Ishikawa (cell line): ENCODE measurements at regions not wholly inside any gene's neighbourhood (a gene's known extent, or its start where the extent isn't known, plus 50 kb on each side); places are given as distances from the start of the nearest gene placed in this dataset.

Experiments
- CEBPB ChIP-seq: IDR thresholded peaks from 2 replicates; pipeline ENCODE4 v1.6.1; 2012
- CREB1 ChIP-seq: IDR thresholded peaks from 2 replicates; pipeline ENCODE4 v1.6.1; 2012; ENCODE audit warnings: low read depth
- EGR1 ChIP-seq: IDR thresholded peaks from 2 replicates; pipeline ENCODE4 v1.6.1; 2012
- EP300 ChIP-seq: IDR thresholded peaks from 2 replicates; pipeline ENCODE4 v1.6.1; 2012; ENCODE audit warnings: borderline replicate concordance
- FOXM1 ChIP-seq: IDR thresholded peaks from 2 replicates; pipeline ENCODE4 v1.6.1; 2012; ENCODE audit warnings: low read depth, borderline replicate concordance
- MAX ChIP-seq: IDR thresholded peaks from 2 replicates; pipeline ENCODE4 v1.6.1; 2012
- NFIC ChIP-seq: IDR thresholded peaks from 2 replicates; pipeline ENCODE4 v1.6.1; 2012
- RAD21 ChIP-seq: IDR thresholded peaks from 2 replicates; pipeline ENCODE4 v1.6.1; 2012; ENCODE audit warnings: low read depth
- TAF1 ChIP-seq: IDR thresholded peaks from 2 replicates; pipeline ENCODE4 v1.6.1; 2012; ENCODE audit warnings: low read depth, mild to moderate bottlenecking
- TCF12 ChIP-seq: IDR thresholded peaks from 2 replicates; pipeline ENCODE4 v1.6.1; 2012; ENCODE audit warnings: low read depth
- TEAD4 ChIP-seq: IDR thresholded peaks from 2 replicates; pipeline ENCODE4 v1.6.1; 2012
- USF1 ChIP-seq: IDR thresholded peaks from 2 replicates; pipeline ENCODE4 v1.6.1; 2012
- YY1 ChIP-seq: IDR thresholded peaks from 2 replicates; pipeline ENCODE4 v1.6.1; 2012; ENCODE audit warnings: low read depth
- ZBTB7A ChIP-seq: IDR thresholded peaks from 2 replicates; pipeline ENCODE4 v1.6.1; 2012; ENCODE audit warnings: low read depth
- TF ChIP-seq, protein P1 (sequence below): IDR thresholded peaks from 2 replicates; pipeline ENCODE4 v1.6.1; 2012; ENCODE audit warnings: low read depth, mild to moderate bottlenecking

DNA sequence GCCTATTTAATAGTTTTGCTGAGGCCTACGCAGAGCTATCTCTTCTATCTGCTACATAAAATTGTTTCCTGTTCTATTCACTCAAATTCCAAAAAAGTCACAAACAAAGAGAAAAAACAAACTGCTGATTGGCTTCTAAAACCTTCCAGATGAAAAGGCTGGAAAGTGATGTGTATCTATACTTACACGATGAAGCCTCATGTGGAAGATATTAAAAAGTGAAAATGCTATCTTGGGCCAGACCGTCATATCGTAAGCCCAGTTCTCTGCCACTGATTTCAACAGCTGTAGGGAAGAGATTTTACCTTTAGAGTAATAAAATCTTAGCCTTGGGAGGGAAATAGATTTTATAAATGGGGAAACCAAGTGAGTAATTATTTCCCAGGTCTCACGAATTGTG is 394.8 kb downstream of the KIF20B start:
- no peak for TF ChIP-seq FOXM1
- no peak for TF ChIP-seq EGR1
- no peak for TF ChIP-seq TCF12
- TF ChIP-seq NFIC, result no peak
- TF ChIP-seq CEBPB, result no peak
- no peak for TF ChIP-seq USF1
- TF ChIP-seq TAF1, result no peak
- TF ChIP-seq YY1, result no peak
- no peak for TF ChIP-seq TEAD4
- no peak for TF ChIP-seq MAX
- no peak for TF ChIP-seq RAD21
- no peak for TF ChIP-seq CREB1

GRCh38 chr10:90111671-90112070 is 410.3 kb downstream of the KIF20B start:
- no peak for TF ChIP-seq CREB1
- no peak for TF ChIP-seq EP300
- TF ChIP-seq USF1, result no peak
- no peak for TF ChIP-seq ZBTB7A
- no peak for TF ChIP-seq TCF12

DNA sequence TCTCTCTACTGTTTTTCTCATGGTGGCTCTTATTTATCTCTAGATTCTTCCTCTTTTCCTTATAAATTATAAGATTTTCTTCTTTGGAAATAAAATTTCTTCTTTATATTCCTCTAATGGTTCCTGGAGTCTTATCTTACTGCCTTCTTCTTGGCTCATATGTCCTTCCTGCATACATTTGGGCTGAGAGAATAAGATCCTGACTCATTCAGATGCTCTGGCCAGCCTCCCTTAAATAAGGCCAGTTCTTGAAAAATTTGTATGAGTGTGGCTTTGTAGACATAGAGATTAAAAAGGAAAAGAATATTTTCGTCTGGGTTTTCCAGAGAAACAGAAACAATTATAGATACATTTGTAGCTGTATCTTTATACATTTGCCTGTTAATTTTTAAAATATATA is 411.3 kb downstream of the KIF20B start:
- no peak for TF ChIP-seq ZBTB7A
- no peak for TF ChIP-seq USF1
- TF ChIP-seq EP300, result no peak
- TF ChIP-seq CEBPB, result no peak
- TF ChIP-seq RAD21, result no peak
- TF ChIP-seq, protein P1, sequence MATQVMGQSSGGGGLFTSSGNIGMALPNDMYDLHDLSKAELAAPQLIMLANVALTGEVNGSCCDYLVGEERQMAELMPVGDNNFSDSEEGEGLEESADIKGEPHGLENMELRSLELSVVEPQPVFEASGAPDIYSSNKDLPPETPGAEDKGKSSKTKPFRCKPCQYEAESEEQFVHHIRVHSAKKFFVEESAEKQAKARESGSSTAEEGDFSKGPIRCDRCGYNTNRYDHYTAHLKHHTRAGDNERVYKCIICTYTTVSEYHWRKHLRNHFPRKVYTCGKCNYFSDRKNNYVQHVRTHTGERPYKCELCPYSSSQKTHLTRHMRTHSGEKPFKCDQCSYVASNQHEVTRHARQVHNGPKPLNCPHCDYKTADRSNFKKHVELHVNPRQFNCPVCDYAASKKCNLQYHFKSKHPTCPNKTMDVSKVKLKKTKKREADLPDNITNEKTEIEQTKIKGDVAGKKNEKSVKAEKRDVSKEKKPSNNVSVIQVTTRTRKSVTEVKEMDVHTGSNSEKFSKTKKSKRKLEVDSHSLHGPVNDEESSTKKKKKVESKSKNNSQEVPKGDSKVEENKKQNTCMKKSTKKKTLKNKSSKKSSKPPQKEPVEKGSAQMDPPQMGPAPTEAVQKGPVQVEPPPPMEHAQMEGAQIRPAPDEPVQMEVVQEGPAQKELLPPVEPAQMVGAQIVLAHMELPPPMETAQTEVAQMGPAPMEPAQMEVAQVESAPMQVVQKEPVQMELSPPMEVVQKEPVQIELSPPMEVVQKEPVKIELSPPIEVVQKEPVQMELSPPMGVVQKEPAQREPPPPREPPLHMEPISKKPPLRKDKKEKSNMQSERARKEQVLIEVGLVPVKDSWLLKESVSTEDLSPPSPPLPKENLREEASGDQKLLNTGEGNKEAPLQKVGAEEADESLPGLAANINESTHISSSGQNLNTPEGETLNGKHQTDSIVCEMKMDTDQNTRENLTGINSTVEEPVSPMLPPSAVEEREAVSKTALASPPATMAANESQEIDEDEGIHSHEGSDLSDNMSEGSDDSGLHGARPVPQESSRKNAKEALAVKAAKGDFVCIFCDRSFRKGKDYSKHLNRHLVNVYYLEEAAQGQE, result no peak

DNA sequence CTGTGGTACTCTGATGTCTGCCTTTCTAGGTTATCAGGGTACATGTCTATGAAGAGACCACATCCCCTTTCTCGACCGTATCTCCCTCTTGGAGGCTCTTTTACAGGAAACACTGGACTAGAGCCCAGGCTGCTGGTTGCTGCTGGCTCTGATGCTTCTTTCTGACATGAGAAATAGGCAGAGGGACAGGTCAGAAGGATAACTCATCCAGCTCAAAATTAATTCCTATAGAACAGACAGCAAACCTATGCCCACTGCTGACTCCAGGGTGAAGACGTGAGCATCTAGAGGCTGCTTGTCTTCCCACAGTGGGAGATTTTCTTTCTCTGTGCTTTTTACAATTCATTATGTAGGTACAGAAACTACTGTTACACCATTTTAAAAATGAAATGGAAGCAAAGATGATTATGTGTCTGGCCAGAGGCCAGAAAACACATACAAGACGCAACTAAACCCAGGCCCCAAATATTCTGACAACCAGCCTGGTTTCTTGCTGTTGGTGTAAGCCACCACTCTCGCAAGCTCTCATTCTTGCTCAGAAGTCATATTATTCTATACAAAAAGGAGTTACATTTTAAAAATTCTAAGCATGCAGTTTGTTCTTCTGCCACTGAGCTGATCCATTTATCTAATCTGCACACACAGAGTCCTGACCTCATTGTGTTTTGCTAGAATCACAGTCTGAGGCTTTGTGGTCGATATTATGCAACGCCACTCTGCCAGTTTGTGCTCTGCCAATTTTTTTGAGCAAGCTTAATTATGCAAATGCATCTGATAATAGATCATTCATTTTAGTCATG is 424.3 kb downstream of the KIF20B start:
- TF ChIP-seq TAF1 (no peak), ZBTB7A (no peak), CREB1 (no peak), RAD21 (no peak), USF1 (no peak), EGR1 (no peak), TEAD4 (no peak), YY1 (no peak), EP300 (no peak), TCF12 (no peak)
- TF ChIP-seq, protein P1, result no peak

- no peak for TF ChIP-seq TCF12
- no peak for TF ChIP-seq TAF1
- no peak for TF ChIP-seq RAD21
- TF ChIP-seq EGR1, result no peak
- TF ChIP-seq, protein P1, result no peak
- no peak for TF ChIP-seq ZBTB7A
- no peak for TF ChIP-seq CEBPB
- no peak for TF ChIP-seq NFIC
- TF ChIP-seq YY1, result no peak
- no peak for TF ChIP-seq USF1
These were observed 424.8 kb downstream of the KIF20B start for GRCh38 chr10:90126256-90126595.
